Daoy (cell line): ENCODE measurements at regions not wholly inside any gene's neighbourhood (a gene's known extent, or its start where the extent isn't known, plus 50 kb on each side); places are given as distances from the start of the nearest gene placed in this dataset.

Experiments used
- DNase-seq: peaks from one replicate; pipeline ENCODE4 v3.0.0-alpha.2; 2015; ENCODE audit warnings: low read depth

DNA sequence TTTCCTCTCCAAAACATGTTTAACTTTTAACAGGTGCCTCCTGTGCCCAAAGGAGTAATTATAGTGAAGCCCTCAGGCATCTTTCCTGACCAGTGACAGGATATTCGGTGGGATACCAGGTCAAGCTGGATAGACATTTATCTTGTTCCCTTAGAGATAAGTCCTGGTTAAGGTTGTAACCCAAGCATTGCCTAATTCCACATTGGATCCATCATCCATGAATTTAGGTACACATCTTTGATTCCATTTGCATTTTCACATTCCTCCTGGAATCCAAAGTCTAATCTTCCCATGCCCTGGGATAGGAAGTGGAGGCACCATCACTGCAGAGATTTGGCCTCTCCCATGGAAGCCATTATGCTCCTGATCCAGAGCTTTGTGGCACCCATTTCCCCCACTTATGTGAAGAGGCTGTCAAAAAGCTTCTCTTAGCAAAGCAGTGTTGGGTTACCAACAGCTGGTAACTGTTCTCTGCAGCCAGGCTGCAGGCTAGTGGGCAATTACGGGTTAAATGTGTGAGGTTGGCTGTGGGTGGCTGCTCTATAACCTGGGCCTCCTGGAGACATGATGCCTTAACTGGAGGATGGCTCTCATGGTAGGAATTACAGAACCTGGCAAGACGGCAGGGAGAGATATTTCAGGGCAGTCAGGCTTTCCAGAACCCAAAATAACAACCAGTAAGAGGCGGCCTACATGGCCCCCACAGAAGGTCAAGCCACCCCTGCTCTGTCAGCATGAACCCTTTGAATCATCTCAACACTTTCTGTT is 96.9 kb upstream of the VGLL2 start:
- DNase-seq: no peak

- no peak for DNase-seq
Observed at GRCh38 chr6:117169064-117169665, 96.2 kb upstream of the VGLL2 start.

DNA sequence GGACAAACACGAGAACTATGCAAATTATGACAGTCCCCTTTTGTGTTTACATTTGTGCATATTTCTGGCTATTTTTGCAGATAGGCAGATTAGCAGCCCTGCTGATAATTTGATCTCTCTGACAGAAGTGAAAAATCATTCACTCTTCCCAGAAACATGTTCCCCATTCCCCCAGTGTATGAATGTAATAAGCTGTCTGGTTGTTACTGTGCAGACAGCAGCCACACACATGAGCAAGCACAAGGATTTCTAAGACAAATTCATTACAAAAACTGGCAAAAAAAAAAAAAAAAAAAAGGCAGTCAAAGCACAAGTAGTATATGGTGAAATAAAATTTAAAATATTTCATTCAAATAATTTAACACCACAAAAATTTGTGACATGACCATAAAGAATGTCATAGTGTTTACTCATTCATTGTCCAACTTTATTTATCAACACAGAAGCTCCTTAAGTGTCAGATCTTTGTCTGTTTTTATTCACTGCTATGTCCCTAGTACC is 95.5 kb upstream of the VGLL2 start:
- DNase-seq: no peak

DNA sequence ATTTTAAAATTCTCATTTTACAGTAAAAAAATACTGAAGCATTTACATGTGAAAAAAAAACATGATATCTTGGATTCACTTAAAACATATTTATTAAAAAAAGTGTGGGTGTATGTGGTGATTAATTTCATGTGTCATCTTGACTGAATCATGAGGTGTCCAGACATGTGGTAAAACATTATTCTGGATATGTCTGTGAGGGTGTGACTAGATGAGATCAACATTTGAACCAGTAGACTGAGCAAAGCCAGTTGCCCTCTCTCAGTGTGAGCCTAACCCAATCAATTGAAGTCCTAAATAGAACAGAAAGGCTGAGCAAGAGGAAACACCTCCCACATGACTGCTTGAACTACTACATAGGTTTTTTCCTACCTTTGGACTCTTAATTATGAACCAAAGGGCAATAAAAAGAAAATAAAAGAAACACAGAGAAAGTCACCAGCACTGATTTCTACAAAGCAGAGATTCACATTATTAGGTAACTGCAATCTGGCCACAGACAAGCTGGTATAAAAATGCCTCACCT is 90.5 kb upstream of the VGLL2 start:
- no peak for DNase-seq

- DNase-seq: no peak
Observed at GRCh38 chr6:117188627-117189201, 76.6 kb upstream of the VGLL2 start.

DNA sequence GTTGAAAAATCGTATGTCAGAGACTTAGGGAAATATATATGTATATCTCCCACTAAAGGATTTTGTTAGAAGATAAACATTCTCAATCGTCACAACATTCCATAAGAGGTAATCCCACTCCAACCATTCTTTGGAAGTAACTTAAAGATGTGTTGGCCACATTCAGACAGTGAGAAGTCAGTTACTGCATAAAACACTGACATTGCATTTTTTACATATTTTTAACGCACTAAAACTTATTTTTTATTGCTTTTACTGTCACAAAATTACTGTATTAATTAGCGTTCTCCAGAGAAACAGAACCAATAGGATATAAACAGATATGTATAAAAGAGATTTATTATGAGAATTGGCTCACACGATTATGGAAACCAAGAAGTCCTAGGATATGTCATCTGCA is 74.3 kb upstream of the VGLL2 start:
- DNase-seq: no peak

- DNase-seq: no peak
Observed at GRCh38 chr6:117191448-117191847, 73.9 kb upstream of the VGLL2 start.

DNA sequence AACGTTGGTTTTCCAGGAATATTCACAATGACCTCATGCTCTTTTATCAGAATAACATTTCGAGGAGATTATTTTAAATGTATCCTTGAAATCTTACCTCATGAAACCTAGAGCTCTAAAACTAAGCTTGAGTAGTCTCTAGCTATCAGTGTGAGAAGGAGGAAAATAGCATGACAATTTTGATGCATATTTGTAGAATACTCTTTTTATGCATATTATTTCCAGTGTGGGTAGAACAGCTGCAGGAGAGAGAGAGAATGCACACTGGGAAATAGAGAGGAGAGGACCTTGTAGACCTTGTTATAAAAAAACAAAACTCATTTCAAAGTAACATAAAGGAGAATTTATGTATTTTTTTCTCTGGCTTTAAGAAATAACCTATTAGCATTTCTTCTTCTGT is 71.1 kb upstream of the VGLL2 start:
- DNase-seq: no peak

GRCh38 chr6:117194978-117195377 is 70.4 kb upstream of the VGLL2 start:
- DNase-seq: no peak

GRCh38 chr6:117195728-117196127 is 69.6 kb upstream of the VGLL2 start:
- no peak for DNase-seq

DNA sequence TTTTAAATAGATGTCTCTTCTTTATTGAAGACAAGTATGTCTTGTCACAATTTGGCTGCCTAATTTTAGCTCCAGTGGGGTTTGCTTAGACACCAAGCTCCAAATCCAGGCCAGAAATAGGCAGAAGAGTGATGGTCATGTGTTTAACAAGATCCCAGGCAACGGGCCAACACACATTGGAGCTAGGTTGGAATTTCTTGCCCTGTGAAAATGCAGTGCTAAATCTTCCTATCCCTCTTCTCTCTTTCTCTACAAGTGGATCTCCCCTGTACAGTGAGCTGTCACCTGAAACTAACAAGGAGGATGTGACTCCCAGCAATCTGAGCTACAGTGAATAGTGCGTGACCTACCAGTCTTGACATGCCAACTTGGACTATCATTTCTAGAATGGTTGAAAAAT is 65.3 kb upstream of the VGLL2 start:
- DNase-seq: no peak

DNA sequence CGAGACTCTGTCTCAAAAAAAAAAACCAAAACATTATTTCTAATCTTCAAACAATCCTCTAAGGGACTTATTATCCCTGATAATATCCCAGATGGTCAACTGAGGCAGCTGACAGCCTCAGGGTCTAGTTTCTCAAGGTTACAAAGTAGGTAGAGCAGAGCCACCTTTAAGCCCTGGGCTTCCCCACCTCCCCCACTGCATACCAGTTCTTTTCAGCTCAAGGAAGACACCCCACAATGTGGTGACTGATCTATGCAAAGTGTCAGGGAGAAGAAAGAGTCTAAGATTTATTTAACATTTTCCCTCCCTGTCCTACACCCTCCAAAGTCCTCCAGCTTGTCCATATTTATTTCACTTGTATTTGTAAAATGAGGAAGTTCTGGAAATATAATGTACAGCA is 60.5 kb upstream of the VGLL2 start:
- DNase-seq: no peak

GRCh38 chr6:117205876-117206275 is 59.5 kb upstream of the VGLL2 start:
- no peak for DNase-seq

DNA sequence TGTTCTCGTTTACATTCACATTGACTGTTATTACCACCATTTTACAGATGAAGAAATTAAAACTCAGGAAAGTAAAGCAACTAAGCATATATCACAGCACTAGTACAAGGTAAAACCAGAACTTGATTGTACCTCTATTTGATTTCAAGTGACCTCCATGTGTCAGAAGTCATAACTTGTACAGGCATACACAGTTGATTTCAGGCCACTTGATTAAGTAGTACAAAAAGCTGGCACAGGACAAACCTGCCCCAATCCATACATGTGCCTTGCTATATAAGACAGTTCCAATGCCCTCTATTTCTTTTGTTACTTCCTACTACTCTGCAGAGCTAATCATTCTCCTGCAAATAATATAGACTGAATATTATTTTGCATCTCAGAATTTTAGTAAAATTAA is 58.8 kb upstream of the VGLL2 start:
- no peak for DNase-seq

DNA sequence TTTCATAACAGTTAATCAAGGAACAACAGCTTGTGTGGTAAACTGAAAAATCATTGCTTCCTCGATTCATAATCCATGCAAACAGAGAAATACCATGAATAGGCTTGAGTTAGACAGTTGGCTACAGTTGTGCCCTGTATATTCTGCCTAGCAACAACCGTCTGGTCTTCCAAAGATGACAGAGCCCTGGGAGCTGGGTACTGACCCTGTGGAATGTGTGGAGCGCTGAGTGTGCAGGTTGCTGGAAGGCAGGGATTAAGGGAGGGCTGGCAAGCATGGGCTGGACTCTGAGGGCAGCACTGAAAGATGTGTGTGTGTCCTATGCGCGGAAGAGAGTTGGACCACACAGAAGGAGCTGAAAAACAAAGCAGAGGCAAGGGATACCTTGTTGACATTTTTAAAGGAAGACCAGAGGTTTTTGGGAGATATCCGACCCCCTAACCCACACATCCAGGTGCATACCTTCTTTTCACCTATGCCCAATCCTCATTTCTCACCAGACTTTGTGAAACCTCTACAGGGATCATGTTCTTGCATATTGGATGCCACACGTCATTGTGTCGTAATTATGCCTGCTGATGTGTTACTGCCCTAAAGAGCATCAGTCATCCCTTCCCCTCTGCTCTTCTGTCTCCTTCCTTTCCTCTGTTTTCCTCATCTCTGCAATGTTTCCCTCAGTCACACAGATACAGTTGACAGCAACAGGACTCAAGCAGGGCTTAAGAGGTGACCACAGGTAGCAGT is 58.2 kb upstream of the VGLL2 start:
- peak; percentile 3 for DNase-seq

DNA sequence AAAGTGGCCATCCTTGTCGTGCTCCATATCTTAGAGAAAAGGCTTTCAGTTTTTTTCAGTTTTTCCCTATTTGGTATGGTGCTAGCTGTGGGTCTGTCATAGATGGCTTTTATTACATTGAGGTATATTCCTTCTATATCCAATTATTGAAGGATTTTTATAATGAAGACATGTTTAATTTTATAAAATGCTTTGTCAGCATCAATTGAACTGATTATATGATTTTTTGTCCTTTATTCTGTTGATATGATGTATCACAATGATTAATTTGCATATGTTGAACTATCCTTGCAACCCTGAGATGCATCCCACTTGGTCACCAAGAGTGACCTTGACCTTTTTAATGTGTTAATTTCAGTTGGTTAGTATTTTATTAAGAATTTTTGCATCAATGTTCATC is 55.1 kb upstream of the VGLL2 start:
- DNase-seq: no peak

DNA sequence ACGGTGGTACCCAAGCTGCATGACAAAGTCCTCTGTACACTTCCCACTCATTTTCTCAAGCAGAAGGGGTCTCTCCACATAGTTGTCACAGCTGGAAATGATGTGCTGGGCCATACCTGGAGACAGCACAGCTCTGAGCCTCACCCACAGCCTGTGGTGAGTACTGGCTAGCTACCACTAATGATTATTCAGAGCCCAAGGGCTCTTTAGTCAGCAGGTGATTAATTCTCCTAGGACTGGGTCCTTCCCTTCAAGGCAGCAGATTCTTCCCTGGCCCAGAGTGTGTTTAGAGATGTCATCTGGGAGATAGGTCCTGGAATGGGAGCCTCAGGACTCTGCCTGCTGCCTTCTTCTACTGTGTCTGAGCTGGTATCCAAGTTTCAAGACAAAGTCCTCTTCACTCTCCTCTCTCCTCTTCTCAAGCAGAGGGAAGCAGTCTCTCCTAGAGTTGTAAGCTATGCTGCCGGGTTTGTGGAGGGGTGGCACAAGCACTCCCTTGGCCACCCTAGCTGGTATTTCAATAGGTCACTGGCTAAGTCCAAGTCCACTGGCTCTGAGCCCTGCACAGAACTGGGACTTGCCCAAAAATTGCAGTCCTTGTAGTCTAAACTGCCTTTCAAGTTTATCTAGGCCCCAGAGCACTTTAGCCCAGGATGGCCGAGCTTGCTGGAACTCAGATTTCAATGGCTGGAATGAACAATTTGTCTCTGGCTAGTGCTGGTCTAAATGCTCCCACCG is 49.8 kb upstream of the VGLL2 start:
- no peak for DNase-seq
